CD14-positive monocyte (primary cell): ENCODE measurements at regions not wholly inside any gene's neighbourhood (a gene's known extent, or its start where the extent isn't known, plus 50 kb on each side); places are given as distances from the start of the nearest gene placed in this dataset.

ENCODE experiments used
- DNase-seq, 3 donors: peaks; one replicate each; pipeline ENCODE4 v3.0.0-alpha.2; 2011 to 2022
- H2AFZ ChIP-seq: 2 replicates; pipeline ENCODE4 v1.6.0; 2012; ENCODE audit warnings: mild to moderate bottlenecking, low read depth, low read length, inconsistent platforms; ENCODE audit not compliant: insufficient read depth, poor library complexity, severe bottlenecking
- H3K27ac ChIP-seq, 2 donors: 1 replicate in 1 of 2; 2 replicates in 1 of 2; pipeline ENCODE4 v1.5.1; 2012 to 2013; ENCODE audit warnings: low read length in 2 of 2, control low read depth in 1 of 2, inconsistent platforms in 1 of 2, low read depth in 1 of 2, mild to moderate bottlenecking in 1 of 2
- H3K27me3 ChIP-seq, 2 donors: one replicate each; pipeline versions ENCODE4 v1.6.0 to v1.6.1; 2011 to 2013; ENCODE audit warnings: low read length in 2 of 2; ENCODE audit not compliant: control insufficient read depth in 2 of 2, insufficient read depth in 2 of 2
- H3K36me3 ChIP-seq, 2 donors: replicated peaks in 1 of 2; 1 replicate in 1 of 2; 2 replicates in 1 of 2; pipeline versions ENCODE4 v1.5.1 to v1.6.1; 2012 to 2013; ENCODE audit warnings: low read length in 2 of 2, control low read depth in 1 of 2, inconsistent platforms in 1 of 2, mild to moderate bottlenecking in 1 of 2; ENCODE audit not compliant: insufficient read depth in 2 of 2, control insufficient read depth in 1 of 2
- H3K4me1 ChIP-seq, 2 donors: 1 replicate in 1 of 2; 2 replicates in 1 of 2; pipeline versions ENCODE4 v1.5.1 to v1.6.1; 2012 to 2013; ENCODE audit warnings: low read length in 2 of 2, control low read depth in 1 of 2, inconsistent platforms in 1 of 2, mild to moderate bottlenecking in 1 of 2, moderate library complexity in 1 of 2; ENCODE audit not compliant: insufficient read depth in 2 of 2, control insufficient read depth in 1 of 2
- H3K4me2 ChIP-seq: replicated peaks from 2 replicates; pipeline ENCODE3; 2012; ENCODE audit warnings: low read length, moderate library complexity, mild to moderate bottlenecking; ENCODE audit not compliant: poor library complexity, severe bottlenecking; ENCODE audit errors: extremely low read depth
- H3K4me3 ChIP-seq, 3 experiments: fragments of 200-600 bp in 1 of 3; sonication (generic) in 1 of 3; replicated peaks in 1 of 3; 1 replicate in 2 of 3; 2 replicates in 1 of 3; pipeline ENCODE4 v1.5.1; 2011 to 2013; ENCODE audit warnings: low read length in 3 of 3, mild to moderate bottlenecking in 3 of 3, control low read depth in 2 of 3, low read depth in 2 of 3, inconsistent platforms in 1 of 3, moderate library complexity in 1 of 3
- H3K79me2 ChIP-seq: 2 replicates; pipeline ENCODE4 v1.6.0; 2012; ENCODE audit warnings: mild to moderate bottlenecking, control low read depth, inconsistent platforms, low read length, moderate library complexity; ENCODE audit not compliant: insufficient read depth
- H3K9ac ChIP-seq: 2 replicates; pipeline ENCODE4 v1.6.0; 2017; ENCODE audit warnings: low read length, mild to moderate bottlenecking; ENCODE audit not compliant: insufficient read depth, poor library complexity, severe bottlenecking
- H3K9me3 ChIP-seq, 2 donors: replicated peaks in 1 of 2; 1 replicate in 1 of 2; 2 replicates in 1 of 2; pipeline versions ENCODE4 v1.5.1 to v1.6.1; 2012 to 2013; ENCODE audit warnings: low read length in 2 of 2, control low read depth in 1 of 2; ENCODE audit not compliant: control insufficient read depth in 1 of 2, insufficient read depth in 1 of 2
- H4K20me1 ChIP-seq: 2 replicates; pipeline ENCODE4 v1.6.0; 2012; ENCODE audit warnings: mild to moderate bottlenecking, low read length, control low read depth, moderate library complexity; ENCODE audit not compliant: insufficient read depth
- H3K27ac Mint-ChIP-seq, 7 donors: one replicate each; pipeline ENCODE4 v1.8.0; 2020; ENCODE audit warnings: mild to moderate bottlenecking in 7 of 7, mixed read lengths in 7 of 7, moderate library complexity in 6 of 7, inconsistent platforms in 2 of 7
- H3K27me3 Mint-ChIP-seq, 3 donors: one replicate each; pipeline ENCODE4 v1.8.0; 2021 to 2022; ENCODE audit warnings: low read depth in 3 of 3, mild to moderate bottlenecking in 3 of 3, mixed read lengths in 3 of 3, moderate library complexity in 3 of 3, inconsistent platforms in 1 of 3
- H3K36me3 Mint-ChIP-seq, 2 donors: one replicate each; pipeline ENCODE4 v1.8.0; 2020; ENCODE audit warnings: mixed read lengths in 2 of 2, inconsistent platforms in 1 of 2, mild to moderate bottlenecking in 1 of 2
- H3K4me1 Mint-ChIP-seq: one replicate; pipeline ENCODE4 v1.8.0; 2020; ENCODE audit warnings: mild to moderate bottlenecking, mixed read lengths
- H3K4me3 Mint-ChIP-seq, 2 donors: one replicate each; pipeline ENCODE4 v1.8.0; 2020; ENCODE audit warnings: mild to moderate bottlenecking in 2 of 2, mixed read lengths in 2 of 2, moderate library complexity in 1 of 2
- H3K9me3 Mint-ChIP-seq, 7 donors: one replicate each; pipeline ENCODE4 v1.8.0; 2020 to 2022; ENCODE audit warnings: mixed read lengths in 7 of 7, mild to moderate bottlenecking in 6 of 7, moderate library complexity in 6 of 7, inconsistent platforms in 2 of 7
- CTCF ChIP-seq: fragments of 200-600 bp; IDR thresholded peaks from one replicate; pipeline ENCODE4 v1.8.0; 2022; ENCODE audit warnings: antibody characterized with exemption, mild to moderate bottlenecking
- WGBS: methylation state at CpG from one replicate; pipeline ENCODE4 v1.1.5; 2013; ENCODE audit warnings: missing lambda C conversion rate; ENCODE audit not compliant: insufficient coverage; 5-methylcytosine and 5-hydroxymethylcytosine counted together
- intact Hi-C, 2 donors: fragments of 100-400 bp; cut with micrococcal nuclease; formaldehyde crosslinking; loops; one replicate each; pipeline versions ENCODE4 v1.15.0 to v1.15.1; 2023

- Histone ChIP-seq H3K9ac (no peak overlapping the region), H2AFZ (no peak overlapping the region), H3K27ac (no peak overlapping the region), H3K4me2 (no peak overlapping the region), H3K4me1 (no peaks in the 10 kb centered on the region), H3K9me3 (no peaks in the 10 kb centered on the region), H3K27me3 (no peaks in the 10 kb centered on the region), H3K79me2 (no peaks in the 10 kb centered on the region), H4K20me1 (no peaks in the 10 kb centered on the region), H3K36me3 (no peaks in the 10 kb centered on the region), H3K4me3 (no peak overlapping the region)
- 92% methylated on average over 5 of the region's 10 CpGs for WGBS
- no peak for TF ChIP-seq CTCF
- H3K36me3 Mint-ChIP-seq: no peaks in the 10 kb centered on the region
- peaks cover 4% of the 10 kb centered on the region for H3K4me1 Mint-ChIP-seq
- H3K27ac Mint-ChIP-seq: no peak overlapping the region
- H3K27me3 Mint-ChIP-seq: peaks cover 12 to 14% (median 13%) of the 10 kb centered on the region in 3 donors
- H3K9me3 Mint-ChIP-seq: peaks cover 0 to 6% (median 0%) of the 10 kb centered on the region in 7 donors
- H3K4me3 Mint-ChIP-seq: no peak overlapping the region
- DNase-seq: no peak
- intact Hi-C loops: no loop called here
These were observed 90.8 kb downstream of the C5orf15 start for GRCh38 chr5:133877351-133878235.

- WGBS: 100% methylated on average over 1 of the region's 3 CpGs
- peaks cover 10 to 16% (median 15%) of the 10 kb centered on the region in 3 donors for H3K27me3 Mint-ChIP-seq
- Histone ChIP-seq H3K79me2 (no peaks in the 10 kb centered on the region), H3K4me2 (no peak overlapping the region), H3K27ac (no peak overlapping the region), H3K4me3 (no peak overlapping the region), H3K36me3 (no peaks in the 10 kb centered on the region), H4K20me1 (no peaks in the 10 kb centered on the region), H2AFZ (no peak overlapping the region), H3K27me3 (no peaks in the 10 kb centered on the region), H3K9me3 (no peaks in the 10 kb centered on the region), H3K4me1 (no peaks in the 10 kb centered on the region), H3K9ac (no peak overlapping the region)
- no peak for DNase-seq
- no peak overlapping the region for H3K4me3 Mint-ChIP-seq
- no peak overlapping the region for H3K27ac Mint-ChIP-seq
- intact Hi-C loops: no loop called here
- peaks cover 0 to 6% (median 0%) of the 10 kb centered on the region in 7 donors for H3K9me3 Mint-ChIP-seq
- no peaks in the 10 kb centered on the region for H3K36me3 Mint-ChIP-seq
- peaks cover 4% of the 10 kb centered on the region for H3K4me1 Mint-ChIP-seq
- TF ChIP-seq CTCF: no peak
These were observed 92.2 kb downstream of the C5orf15 start for GRCh38 chr5:133876266-133876665.
